ENCODE measurements at regions not wholly inside any gene's neighbourhood (a gene's known extent, or its start where the extent isn't known, plus 50 kb on each side); places are given as distances from the start of the nearest gene placed in this dataset.

DNA sequence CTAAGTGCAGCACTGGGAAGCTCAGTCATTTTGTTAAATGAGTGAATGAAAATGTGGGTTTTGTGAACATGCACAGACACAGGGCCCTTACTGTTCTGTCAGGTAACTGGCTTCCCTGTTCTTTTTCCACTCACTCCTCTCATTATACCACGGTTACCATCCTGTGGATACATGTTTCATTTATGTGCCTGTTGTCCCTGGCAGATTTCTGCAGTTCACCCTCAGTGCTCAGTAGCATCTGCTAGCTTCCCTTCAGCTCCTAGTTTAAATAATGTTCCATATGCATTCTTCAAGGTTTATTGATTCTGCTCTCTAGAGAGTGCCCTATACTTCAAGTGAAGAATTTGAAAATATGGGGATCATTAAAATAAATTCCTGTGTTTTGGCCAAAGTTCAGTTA is 1634.3 kb upstream of the ADGRL3 start:
- Histone ChIP-seq H3K4me3 (replicated peaks in 1 of 3; ENCODE audit: insufficient read depth in 1 of 3, low read depth in 2 of 3, low read length in 3 of 3) (no peak overlapping the region), H2AFZ (ENCODE audit: low read length) (no peak overlapping the region), H3K4me1 (ENCODE audit: insufficient read depth, low read length) (no peaks in the 10 kb centered on the region), H3K27ac (ENCODE audit: extremely low read length, insufficient read depth, low read length) (no peak overlapping the region), H4K20me1 (ENCODE audit: insufficient read depth, low read length) (no peaks in the 10 kb centered on the region), H3K27me3 (ENCODE audit: control insufficient read depth in 1 of 2, insufficient read depth in 2 of 2, low read length in 2 of 2) (no peaks in the 10 kb centered on the region), H3K9me3 (ENCODE audit: low read length) (no peaks in the 10 kb centered on the region), H3K4me2 (ENCODE audit: low read depth, low read length) (no peak overlapping the region), H3K9ac (ENCODE audit: insufficient read depth, low read depth, low read length) (no peak overlapping the region), H3K79me2 (ENCODE audit: insufficient read depth, low read length) (no peaks in the 10 kb centered on the region), H3K36me3 (replicated peaks in 1 of 2; ENCODE audit: control insufficient read depth in 1 of 2, insufficient read depth in 2 of 2, low read length in 2 of 2) (no peaks in the 10 kb centered on the region)
- 0% methylated on average over 1 of the region's 1 CpG for WGBS (ENCODE audit: low lambda C conversion rate)
- FAIRE-seq (no peak), ATAC-seq (no peak), DNase-seq (ENCODE audit: low spot score) (no peak)
- TF ChIP-seq, protein P1, sequence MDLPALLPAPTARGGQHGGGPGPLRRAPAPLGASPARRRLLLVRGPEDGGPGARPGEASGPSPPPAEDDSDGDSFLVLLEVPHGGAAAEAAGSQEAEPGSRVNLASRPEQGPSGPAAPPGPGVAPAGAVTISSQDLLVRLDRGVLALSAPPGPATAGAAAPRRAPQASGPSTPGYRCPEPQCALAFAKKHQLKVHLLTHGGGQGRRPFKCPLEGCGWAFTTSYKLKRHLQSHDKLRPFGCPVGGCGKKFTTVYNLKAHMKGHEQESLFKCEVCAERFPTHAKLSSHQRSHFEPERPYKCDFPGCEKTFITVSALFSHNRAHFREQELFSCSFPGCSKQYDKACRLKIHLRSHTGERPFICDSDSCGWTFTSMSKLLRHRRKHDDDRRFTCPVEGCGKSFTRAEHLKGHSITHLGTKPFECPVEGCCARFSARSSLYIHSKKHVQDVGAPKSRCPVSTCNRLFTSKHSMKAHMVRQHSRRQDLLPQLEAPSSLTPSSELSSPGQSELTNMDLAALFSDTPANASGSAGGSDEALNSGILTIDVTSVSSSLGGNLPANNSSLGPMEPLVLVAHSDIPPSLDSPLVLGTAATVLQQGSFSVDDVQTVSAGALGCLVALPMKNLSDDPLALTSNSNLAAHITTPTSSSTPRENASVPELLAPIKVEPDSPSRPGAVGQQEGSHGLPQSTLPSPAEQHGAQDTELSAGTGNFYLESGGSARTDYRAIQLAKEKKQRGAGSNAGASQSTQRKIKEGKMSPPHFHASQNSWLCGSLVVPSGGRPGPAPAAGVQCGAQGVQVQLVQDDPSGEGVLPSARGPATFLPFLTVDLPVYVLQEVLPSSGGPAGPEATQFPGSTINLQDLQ (CRISPR knock-in tag; IDR thresholded peaks at IDR 0.05): no peak
- TF ChIP-seq ZNF564 (CRISPR knock-in tag; IDR thresholded peaks at IDR 0.05) (no peak), ARNT (IDR thresholded peaks at IDR 0.05) (no peak), TBX3 (IDR thresholded peaks at IDR 0.05; ENCODE audit: borderline replicate concordance) (no peak), RCOR2 (CRISPR knock-in tag; IDR thresholded peaks at IDR 0.05) (no peak), ZNF274 (CRISPR knock-in tag; IDR thresholded peaks at IDR 0.05) (no peak), CBX1 (IDR thresholded peaks at IDR 0.05; ENCODE audit: low read depth) (no peak), ZBTB8A (CRISPR knock-in tag; IDR thresholded peaks at IDR 0.05; ENCODE audit: borderline replicate concordance, low read depth) (no peak), ZNF552 (CRISPR knock-in tag; IDR thresholded peaks at IDR 0.05; ENCODE audit: borderline replicate concordance) (no peak)
- TF ChIP-seq, protein P2, sequence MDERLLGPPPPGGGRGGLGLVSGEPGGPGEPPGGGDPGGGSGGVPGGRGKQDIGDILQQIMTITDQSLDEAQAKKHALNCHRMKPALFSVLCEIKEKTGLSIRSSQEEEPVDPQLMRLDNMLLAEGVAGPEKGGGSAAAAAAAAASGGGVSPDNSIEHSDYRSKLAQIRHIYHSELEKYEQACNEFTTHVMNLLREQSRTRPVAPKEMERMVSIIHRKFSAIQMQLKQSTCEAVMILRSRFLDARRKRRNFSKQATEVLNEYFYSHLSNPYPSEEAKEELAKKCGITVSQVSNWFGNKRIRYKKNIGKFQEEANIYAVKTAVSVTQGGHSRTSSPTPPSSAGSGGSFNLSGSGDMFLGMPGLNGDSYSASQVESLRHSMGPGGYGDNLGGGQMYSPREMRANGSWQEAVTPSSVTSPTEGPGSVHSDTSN (CRISPR knock-in tag; IDR thresholded peaks at IDR 0.05): no peak
- TF ChIP-seq, protein P3, sequence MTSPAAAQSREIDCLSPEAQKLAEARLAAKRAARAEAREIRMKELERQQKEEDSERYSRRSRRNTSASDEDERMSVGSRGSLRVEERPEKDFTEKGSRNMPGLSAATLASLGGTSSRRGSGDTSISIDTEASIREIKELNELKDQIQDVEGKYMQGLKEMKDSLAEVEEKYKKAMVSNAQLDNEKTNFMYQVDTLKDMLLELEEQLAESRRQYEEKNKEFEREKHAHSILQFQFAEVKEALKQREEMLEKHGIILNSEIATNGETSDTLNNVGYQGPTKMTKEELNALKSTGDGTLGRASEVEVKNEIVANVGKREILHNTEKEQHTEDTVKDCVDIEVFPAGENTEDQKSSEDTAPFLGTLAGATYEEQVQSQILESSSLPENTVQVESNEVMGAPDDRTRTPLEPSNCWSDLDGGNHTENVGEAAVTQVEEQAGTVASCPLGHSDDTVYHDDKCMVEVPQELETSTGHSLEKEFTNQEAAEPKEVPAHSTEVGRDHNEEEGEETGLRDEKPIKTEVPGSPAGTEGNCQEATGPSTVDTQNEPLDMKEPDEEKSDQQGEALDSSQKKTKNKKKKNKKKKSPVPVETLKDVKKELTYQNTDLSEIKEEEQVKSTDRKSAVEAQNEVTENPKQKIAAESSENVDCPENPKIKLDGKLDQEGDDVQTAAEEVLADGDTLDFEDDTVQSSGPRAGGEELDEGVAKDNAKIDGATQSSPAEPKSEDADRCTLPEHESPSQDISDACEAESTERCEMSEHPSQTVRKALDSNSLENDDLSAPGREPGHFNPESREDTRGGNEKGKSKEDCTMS (CRISPR knock-in tag; conservative IDR thresholded peaks at IDR 0.05): no peak
- ChIA-PET CTCF (ENCODE audit: low intra/inter-chr PET ratio, low total read pairs) (no interaction called here), POLR2A (no interaction called here)
- BruUV-seq (replicated peaks): no TSS peak
- in situ Hi-C loops (cut with HindIII; ENCODE audit: extremely low pct_ligation_motif_present, low pct_unique_long_range_greater_than_20kb): no loop called here
- intact Hi-C loops (cut with micrococcal nuclease; ENCODE audit: unreplicated experiment): no loop called here
